Large intestine (tissue), 3 donors: ENCODE measurements at regions not wholly inside any gene's neighbourhood (a gene's known extent, or its start where the extent isn't known, plus 50 kb on each side); places are given as distances from the start of the nearest gene placed in this dataset.

Experiments
- DNase-seq, 2 donors: peaks; one replicate each; pipeline versions ENCODE4 v3.0.0 to v3.0.0-alpha.2; 2013
- H3K27ac ChIP-seq: one replicate; pipeline ENCODE4 v1.5.1; 2013; ENCODE audit warnings: low read length
- H3K27me3 ChIP-seq: 2 replicates; pipeline ENCODE4 v1.6.1; 2013; ENCODE audit warnings: low read length; ENCODE audit not compliant: control insufficient read depth, insufficient read depth
- H3K36me3 ChIP-seq: 2 replicates; pipeline ENCODE4 v1.6.1; 2013; ENCODE audit warnings: low read length; ENCODE audit not compliant: control insufficient read depth, insufficient read depth
- H3K4me1 ChIP-seq: one replicate; pipeline ENCODE4 v1.6.1; 2013; ENCODE audit warnings: low read length; ENCODE audit not compliant: control insufficient read depth, insufficient read depth
- H3K4me3 ChIP-seq: one replicate; pipeline ENCODE4 v1.5.1; 2013; ENCODE audit warnings: low read length
- H3K9me3 ChIP-seq: one replicate; pipeline ENCODE4 v1.6.1; 2013; ENCODE audit warnings: mild to moderate bottlenecking, low read depth, low read length, moderate library complexity; ENCODE audit not compliant: control insufficient read depth
- WGBS: methylation state at CpG from one replicate; pipeline ENCODE4 v1.1.5; 2013; ENCODE audit warnings: low lambda C conversion rate; ENCODE audit not compliant: insufficient coverage; 5-methylcytosine and 5-hydroxymethylcytosine counted together

DNA sequence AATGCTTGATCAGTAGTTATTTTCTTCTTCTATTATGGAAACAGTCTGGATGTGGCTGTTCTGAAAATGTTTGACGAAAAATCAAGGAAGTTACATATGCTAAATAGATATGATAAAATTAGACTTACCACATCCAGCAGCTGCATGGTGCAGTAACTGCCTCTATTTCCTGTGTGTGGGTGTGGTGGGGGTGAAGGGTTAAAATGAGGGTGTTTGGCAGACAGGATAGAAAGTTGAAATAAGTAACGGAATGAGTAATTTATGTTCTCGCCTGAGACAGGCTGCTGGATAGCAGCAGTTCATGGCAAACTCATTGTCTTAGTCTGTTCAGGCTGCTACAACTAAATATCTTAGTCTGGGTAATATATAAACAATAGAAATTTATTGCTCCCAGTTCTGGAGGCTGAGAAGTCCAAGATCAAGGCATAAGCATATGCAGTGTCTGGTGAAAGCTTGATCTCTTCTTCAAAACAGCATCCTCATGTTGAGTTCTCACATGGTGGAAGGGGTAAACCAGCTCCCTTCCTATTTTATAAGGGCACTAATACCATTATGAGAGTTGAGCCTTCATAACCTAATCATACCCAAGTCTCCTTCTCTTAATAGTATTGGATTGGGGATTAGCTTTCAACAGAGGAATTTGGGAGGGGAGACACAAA, 1248.9 kb downstream of the SLITRK5 start:
- H3K4me1 ChIP-seq = no peaks in the 10 kb centered on the region
- no peaks in the 10 kb centered on the region for H3K9me3 ChIP-seq
- DNase-seq = no peak
- H3K4me3 ChIP-seq = no peak overlapping the region
- no peaks in the 10 kb centered on the region for H3K27me3 ChIP-seq
- WGBS = 80% methylated on average over 1 of the region's 3 CpGs
- H3K27ac ChIP-seq = no peak overlapping the region
- no peaks in the 10 kb centered on the region for H3K36me3 ChIP-seq

DNA sequence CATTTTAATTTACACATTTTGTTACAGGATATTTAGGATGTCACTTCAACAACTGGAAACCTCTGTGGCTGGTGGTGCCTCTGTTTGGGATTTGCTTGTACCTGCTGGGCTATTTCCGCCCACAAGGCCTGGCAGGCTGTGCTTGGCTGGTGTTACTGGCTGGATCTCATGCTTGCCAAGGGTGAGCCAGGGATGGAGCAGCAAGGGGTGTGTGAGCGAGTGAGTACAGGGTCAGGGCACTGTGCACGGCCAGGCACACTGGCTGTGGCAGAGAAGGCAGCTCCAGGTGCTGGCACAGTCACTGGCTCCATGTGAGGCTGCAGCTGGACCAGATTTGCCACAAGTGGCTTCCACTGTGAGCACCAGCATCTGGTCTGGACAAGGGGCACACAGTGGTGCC, 1254.8 kb downstream of the SLITRK5 start:
- Histone ChIP-seq H3K9me3 (peaks cover 4% of the 10 kb centered on the region), H3K36me3 (no peaks in the 10 kb centered on the region), H3K27me3 (no peaks in the 10 kb centered on the region), H3K4me1 (no peaks in the 10 kb centered on the region), H3K27ac (no peak overlapping the region), H3K4me3 (no peak overlapping the region)
- DNase-seq = no peak
- WGBS = no CpG with 5 or more reads among the region's 3 CpGs

DNA sequence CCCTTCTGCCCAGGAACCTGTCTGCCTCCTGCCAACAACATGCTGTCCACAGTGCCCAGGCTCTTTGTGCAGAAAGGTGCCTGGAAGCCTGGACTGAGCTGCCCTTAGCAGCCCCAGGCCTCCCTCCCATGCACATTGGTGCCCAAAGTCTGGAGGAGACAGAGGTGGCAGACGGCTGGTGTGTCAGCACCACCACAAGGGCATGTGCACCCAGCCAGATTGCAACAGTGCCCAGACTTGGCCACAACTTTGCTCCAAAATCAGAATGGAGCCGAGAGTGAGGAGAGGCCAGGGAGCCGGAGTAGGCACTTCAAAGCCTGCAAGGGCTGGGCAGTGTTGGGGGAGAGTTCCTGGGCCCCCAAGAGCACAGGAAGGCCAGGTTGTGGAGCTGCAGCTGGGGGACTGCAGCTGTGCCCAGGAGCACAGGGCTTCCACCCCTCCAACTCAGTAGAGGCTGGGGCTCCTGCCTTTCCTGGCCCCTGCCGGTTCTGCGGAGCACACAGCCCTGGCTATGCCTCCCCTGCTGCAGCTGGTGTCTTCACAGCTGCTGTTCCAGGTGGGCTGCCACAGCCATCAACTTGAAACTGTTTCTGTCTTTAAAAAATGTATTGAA, 1255.8 kb downstream of the SLITRK5 start:
- Histone ChIP-seq H3K4me3 (no peak overlapping the region), H3K9me3 (peaks cover 4% of the 10 kb centered on the region), H3K27me3 (no peaks in the 10 kb centered on the region), H3K36me3 (no peaks in the 10 kb centered on the region), H3K4me1 (no peaks in the 10 kb centered on the region), H3K27ac (no peak overlapping the region)
- no peak for DNase-seq
- WGBS = no CpG with 5 or more reads among the region's 5 CpGs

DNA sequence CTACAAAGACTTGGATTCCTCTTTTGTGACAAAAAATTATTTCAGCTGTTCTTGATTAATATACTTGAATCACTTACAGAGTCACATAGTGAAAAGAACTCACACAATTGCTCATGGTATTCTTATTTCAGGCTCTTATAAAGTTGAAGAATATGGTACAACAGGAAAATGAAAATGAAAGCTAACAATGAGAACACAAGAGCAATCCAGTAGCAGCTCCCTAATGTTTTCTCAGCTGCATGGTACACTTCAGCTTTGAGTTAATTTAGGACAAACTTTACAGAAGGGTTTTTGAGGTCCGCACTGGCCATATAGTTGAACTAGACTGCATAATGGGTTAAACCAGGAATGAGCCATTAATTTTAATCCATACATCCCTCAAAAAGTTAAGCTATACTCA, 1261.8 kb downstream of the SLITRK5 start:
- H3K36me3 ChIP-seq = no peaks in the 10 kb centered on the region
- no CpG with 5 or more reads among the region's 1 CpG for WGBS
- no peaks in the 10 kb centered on the region for H3K27me3 ChIP-seq
- no peaks in the 10 kb centered on the region for H3K4me1 ChIP-seq
- no peak overlapping the region for H3K4me3 ChIP-seq
- H3K27ac ChIP-seq = no peak overlapping the region
- DNase-seq = no peak
- H3K9me3 ChIP-seq = no peaks in the 10 kb centered on the region

DNA sequence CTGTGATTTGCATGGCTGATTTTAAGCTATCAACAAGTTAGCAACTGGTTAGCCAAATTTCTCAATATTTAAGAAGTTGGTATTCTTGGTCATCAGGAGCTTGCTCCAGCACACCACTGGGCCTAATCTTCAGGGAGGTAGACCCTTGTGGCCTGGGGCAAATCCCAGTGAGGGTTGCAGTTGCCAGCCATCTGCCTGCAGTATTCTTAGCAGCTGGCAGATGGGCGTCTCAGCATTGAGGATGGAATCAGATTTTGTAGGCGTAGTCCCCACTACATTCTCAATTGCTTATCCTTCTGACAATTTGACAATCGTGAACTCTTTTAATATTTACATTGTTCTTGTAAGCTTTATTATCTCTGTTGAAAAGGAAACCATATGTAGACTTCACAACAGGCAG, 1266.2 kb downstream of the SLITRK5 start:
- H3K4me3 ChIP-seq = no peak overlapping the region
- no peaks in the 10 kb centered on the region for H3K9me3 ChIP-seq
- H3K27ac ChIP-seq = no peak overlapping the region
- no peaks in the 10 kb centered on the region for H3K4me1 ChIP-seq
- H3K36me3 ChIP-seq = no peaks in the 10 kb centered on the region
- H3K27me3 ChIP-seq = no peaks in the 10 kb centered on the region
- DNase-seq = no peak
- 67% methylated on average over 1 of the region's 3 CpGs for WGBS

DNA sequence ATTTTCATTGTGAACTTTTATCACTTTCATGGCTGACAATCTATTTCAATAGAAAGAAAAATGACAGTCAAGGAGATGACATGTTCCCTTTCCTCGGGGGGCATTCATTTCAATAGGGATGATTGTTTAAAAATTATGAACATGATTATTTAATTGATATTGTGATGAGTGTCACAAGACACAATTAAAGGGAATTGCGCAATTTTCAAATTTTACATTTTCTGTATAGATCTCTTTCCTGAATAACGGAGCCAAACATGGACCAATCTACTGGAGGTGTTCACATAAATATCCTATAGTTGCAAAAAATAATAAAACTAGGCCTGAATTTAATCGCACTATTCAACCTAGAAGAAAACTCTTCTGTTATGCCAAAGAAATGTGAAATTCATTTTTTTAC, 1274.6 kb downstream of the SLITRK5 start:
- Histone ChIP-seq H3K4me1 (no peaks in the 10 kb centered on the region), H3K36me3 (no peaks in the 10 kb centered on the region), H3K27me3 (no peaks in the 10 kb centered on the region), H3K27ac (no peak overlapping the region), H3K4me3 (no peak overlapping the region), H3K9me3 (no peaks in the 10 kb centered on the region)
- DNase-seq = no peak
- WGBS = 95% methylated on average over 3 of the region's 4 CpGs

DNA sequence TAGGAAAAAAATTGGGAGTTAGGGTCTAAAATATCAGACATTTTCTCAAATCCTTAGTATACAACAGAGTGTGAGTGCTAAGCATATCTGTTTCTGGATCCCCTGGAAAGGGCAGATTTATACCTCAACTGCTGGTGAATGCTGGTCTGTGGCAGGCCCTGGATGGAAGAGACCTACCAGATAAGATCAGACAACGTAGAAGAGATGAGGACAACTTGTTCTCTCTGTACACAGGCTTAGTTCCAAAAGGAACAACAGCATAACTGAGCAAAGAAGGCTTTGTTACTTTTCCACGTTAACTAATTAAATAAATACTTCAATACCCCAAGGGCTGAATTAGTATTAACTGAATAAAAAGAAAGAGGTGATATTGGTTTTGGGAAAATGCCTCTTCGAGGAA, 1277.3 kb downstream of the SLITRK5 start:
- H3K27ac ChIP-seq = no peak overlapping the region
- no peak overlapping the region for H3K4me3 ChIP-seq
- no peaks in the 10 kb centered on the region for H3K27me3 ChIP-seq
- H3K4me1 ChIP-seq = no peaks in the 10 kb centered on the region
- no peaks in the 10 kb centered on the region for H3K36me3 ChIP-seq
- WGBS = no CpG with 5 or more reads among the region's 3 CpGs
- H3K9me3 ChIP-seq = no peaks in the 10 kb centered on the region
- DNase-seq = no peak

DNA sequence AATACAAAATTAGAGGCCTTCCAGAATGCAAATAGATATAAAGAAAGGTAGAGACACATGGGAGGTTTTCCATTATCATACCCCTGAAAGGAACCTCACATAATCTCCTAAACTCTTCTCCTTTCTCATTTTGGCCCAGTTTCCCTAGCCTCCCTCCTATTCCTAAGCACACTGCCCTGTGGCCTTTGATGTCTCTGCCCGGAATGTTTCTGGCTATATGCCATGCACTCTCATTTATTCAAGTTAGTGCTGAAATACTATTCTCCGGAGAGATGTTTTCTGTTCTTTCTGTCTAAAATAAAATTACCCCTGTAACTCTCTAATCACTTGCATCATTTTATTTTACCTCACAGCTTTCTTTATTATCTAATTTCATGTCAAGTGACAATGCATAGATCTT, 1287.7 kb downstream of the SLITRK5 start:
- DNase-seq = no peak
- no peak overlapping the region for H3K27ac ChIP-seq
- H3K4me1 ChIP-seq = no peaks in the 10 kb centered on the region
- H3K36me3 ChIP-seq = no peaks in the 10 kb centered on the region
- no peaks in the 10 kb centered on the region for H3K9me3 ChIP-seq
- no peak overlapping the region for H3K4me3 ChIP-seq
- WGBS = 75% methylated on average over 1 of the region's 2 CpGs
- no peaks in the 10 kb centered on the region for H3K27me3 ChIP-seq

DNA sequence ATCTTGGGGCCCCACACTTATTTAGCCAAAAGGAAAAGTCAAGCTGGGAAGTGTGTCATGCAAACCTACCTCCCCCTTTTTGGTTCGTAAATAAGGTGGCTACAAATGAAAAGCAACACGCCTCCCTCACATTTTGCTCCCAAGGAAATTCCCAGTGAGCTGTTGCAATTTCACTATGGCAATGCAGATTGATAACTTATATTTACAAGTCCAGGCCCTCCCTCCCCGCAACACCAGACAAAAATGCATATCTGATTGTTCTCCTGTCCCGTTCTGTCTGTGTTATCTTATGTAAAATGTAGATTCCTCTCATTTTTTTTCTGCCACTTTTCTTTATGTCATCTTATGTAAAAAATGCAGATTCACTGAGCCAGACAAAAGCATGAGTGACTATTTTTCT, 1305.3 kb downstream of the SLITRK5 start:
- no peaks in the 10 kb centered on the region for H3K27me3 ChIP-seq

DNA sequence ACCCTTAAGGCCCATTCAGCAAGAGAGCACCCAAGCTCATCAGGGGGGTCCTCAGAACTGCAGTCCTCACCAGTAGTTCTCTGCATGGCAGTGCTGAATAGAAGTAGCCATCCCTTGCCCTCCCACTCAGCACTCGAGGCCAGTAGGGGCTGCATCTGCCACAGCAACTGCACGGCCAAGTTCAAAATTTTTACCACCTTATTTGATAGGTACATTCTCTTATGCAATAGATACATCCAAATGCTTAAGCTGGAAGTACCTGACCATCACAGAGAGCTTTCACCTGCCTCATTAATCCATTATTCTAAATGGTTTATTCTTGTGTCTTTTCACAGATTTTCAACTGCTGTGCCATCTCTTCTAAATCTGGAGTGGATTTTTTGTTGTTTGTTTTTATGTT, 1307.4 kb downstream of the SLITRK5 start:
- no peak for DNase-seq
- Histone ChIP-seq H3K9me3 (no peaks in the 10 kb centered on the region), H3K4me1 (no peaks in the 10 kb centered on the region), H3K36me3 (no peaks in the 10 kb centered on the region), H3K27me3 (no peaks in the 10 kb centered on the region), H3K27ac (no peak overlapping the region), H3K4me3 (no peak overlapping the region)
- no CpG with 5 or more reads among the region's 2 CpGs for WGBS

More for the DNA sequence above, 1305.3 kb downstream of the SLITRK5 start:
- Histone ChIP-seq H3K27ac (no peak overlapping the region), H3K36me3 (no peaks in the 10 kb centered on the region), H3K9me3 (no peaks in the 10 kb centered on the region), H3K4me1 (no peaks in the 10 kb centered on the region), H3K4me3 (no peak overlapping the region)
- DNase-seq = no peak
- WGBS = 0% methylated on average over 1 of the region's 4 CpGs
